ENCODE measurements at regions not wholly inside any gene's neighbourhood (a gene's known extent, or its start where the extent isn't known, plus 50 kb on each side); places are given as distances from the start of the nearest gene placed in this dataset.
"Not testable (repeated sequence)": the region's sequence is repeated elsewhere in the genome, so short reads cannot be mapped to it uniquely, and the experiment has no call there.

GRCh38 chr1:57536749-57537423 lies 113.0 kb upstream of the DAB1 start:
- no peaks in the 10 kb centered on the region for H3K4me1 Mint-ChIP-seq
- DNase-seq: no peak
- no peak overlapping the region for H3K27ac Mint-ChIP-seq
- peaks cover 4% of the 10 kb centered on the region for H3K9me3 Mint-ChIP-seq
- no peaks in the 10 kb centered on the region for H3K36me3 Mint-ChIP-seq (ENCODE audit: low read depth)
- H3K27me3 Mint-ChIP-seq: no peaks in the 10 kb centered on the region
- no peak for ATAC-seq
- H3K4me3 Mint-ChIP-seq: no peak overlapping the region

DNA sequence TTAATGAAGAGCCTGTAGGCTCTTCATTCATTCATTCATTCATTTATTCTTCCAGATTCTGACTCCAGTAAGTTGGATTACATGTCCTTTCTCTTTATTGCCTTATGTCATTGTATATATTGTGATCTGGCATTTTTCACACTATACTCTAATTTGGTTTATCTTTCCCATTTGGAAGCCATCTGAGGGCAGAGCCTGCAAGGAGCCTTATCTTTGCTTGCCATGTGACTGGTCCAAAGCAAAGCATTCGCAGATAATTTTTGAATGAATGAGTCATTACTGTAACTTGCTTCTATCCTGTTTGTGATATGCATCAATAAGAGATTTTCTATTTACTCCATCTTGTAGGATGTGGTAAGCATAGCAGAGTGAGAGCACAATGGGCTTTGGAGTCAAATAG lies 108.4 kb upstream of the DAB1 start:
- Mint-ChIP-seq H3K36me3 (ENCODE audit: low read depth) (no peaks in the 10 kb centered on the region), H3K27me3 (no peaks in the 10 kb centered on the region), H3K27ac (no peak overlapping the region), H3K4me1 (no peaks in the 10 kb centered on the region), H3K9me3 (peaks cover 15% of the 10 kb centered on the region), H3K4me3 (no peak overlapping the region)
- ATAC-seq (no peak), DNase-seq (no peak)

- not testable (repeated sequence) for H3K36me3 Mint-ChIP-seq (ENCODE audit: low read depth); ATAC-seq; H3K4me3 Mint-ChIP-seq; H3K4me1 Mint-ChIP-seq; H3K27me3 Mint-ChIP-seq; DNase-seq; H3K27ac Mint-ChIP-seq
- peaks cover 15% of the 10 kb centered on the region for H3K9me3 Mint-ChIP-seq
Measured at GRCh38 chr1:57530911-57531260, 107.0 kb upstream of the DAB1 start.

GRCh38 chr1:57530206-57530910 lies 106.5 kb upstream of the DAB1 start:
- Mint-ChIP-seq H3K4me1 (no peaks in the 10 kb centered on the region), H3K4me3 (no peak overlapping the region), H3K27ac (no peak overlapping the region), H3K27me3 (no peaks in the 10 kb centered on the region), H3K9me3 (peaks cover 15% of the 10 kb centered on the region), H3K36me3 (ENCODE audit: low read depth) (no peaks in the 10 kb centered on the region)
- no peak for ATAC-seq
- DNase-seq: no peak

DNA sequence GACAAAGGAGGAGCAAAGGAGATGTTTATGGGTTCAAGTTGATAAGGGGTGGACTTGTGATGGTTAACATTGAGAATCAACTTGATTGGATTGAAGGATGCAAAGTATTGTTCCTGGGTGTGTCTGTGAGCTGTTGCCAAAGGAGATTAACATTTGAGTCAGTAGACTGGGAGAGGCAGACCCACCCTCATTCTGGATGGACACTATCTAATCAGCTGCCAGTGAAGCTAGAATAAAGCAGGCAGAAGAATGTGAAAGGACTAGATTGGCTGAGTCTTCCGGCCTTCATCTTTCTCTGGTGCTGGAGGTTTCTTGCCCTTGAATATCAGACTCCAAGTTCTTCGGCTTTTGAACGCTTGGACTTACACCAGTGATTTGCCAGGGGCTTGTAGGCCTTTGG lies 98.7 kb upstream of the DAB1 start:
- Mint-ChIP-seq H3K4me3 (no peak overlapping the region), H3K4me1 (no peaks in the 10 kb centered on the region), H3K27ac (no peak overlapping the region), H3K36me3 (ENCODE audit: low read depth) (no peaks in the 10 kb centered on the region), H3K9me3 (no peaks in the 10 kb centered on the region), H3K27me3 (peaks cover 8% of the 10 kb centered on the region)
- DNase-seq: no peak
- ATAC-seq: no peak

DNA sequence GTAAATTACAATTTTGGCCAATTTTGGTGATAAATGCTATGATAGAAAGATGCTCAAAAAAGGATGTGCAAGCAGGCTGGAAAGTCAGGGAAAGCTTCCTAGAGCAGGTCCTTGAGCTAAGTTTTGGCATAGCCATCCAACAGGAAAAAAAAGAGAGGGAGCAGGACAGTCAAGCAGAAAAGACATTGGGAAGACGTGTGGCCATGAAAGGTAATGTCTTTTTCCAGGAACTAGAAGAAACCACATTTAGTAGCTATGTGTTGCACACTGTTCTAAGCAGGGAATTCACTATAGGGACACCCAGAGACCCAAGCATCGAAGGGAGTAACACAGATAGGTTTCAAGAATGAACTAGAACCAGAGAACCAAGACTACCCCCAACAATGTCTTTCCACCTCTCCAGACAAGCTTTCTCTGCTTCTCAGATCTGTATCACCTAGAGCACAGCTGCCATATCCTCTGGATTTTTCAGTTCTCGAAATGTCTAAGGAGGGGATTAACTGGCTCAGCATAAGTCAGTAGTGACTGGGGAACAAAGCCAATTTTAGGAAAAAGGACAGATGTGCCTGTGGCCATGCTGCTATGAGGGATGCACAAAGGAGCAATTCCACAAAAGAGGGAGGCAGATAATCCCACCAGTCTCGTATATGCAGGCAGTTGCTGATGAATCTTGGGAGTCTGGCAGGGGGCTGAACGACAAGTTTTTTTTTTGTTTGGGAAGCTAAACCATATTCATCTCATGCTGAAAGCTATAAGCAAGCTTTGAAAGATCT lies 97.1 kb upstream of the DAB1 start:
- Mint-ChIP-seq H3K27me3 (peaks cover 11% of the 10 kb centered on the region), H3K36me3 (ENCODE audit: low read depth) (no peaks in the 10 kb centered on the region), H3K4me1 (no peaks in the 10 kb centered on the region), H3K27ac (no peak overlapping the region), H3K4me3 (no peak overlapping the region), H3K9me3 (no peaks in the 10 kb centered on the region)
- DNase-seq (no peak), ATAC-seq (no peak)

DNA sequence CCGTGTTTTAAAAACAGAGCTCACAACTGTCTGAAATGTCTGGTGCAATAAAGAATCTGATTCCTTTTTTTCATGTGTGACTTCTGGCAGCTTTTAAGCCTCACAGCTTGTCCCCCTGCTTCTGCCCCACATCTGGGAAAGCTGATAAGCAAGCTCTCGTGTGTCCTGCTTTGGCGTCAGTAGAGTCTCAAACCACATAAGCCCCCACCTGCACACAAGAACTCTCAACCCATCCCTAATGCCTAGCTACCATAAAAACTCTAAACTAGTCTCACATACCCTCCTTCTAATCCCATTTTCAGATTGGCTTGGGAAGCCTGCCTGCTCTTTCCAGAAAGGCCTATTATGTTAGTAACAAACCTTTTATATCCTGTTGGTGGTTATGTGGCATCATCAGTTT lies 94.6 kb upstream of the DAB1 start:
- Mint-ChIP-seq H3K9me3 (no peaks in the 10 kb centered on the region), H3K4me1 (no peaks in the 10 kb centered on the region), H3K27ac (no peak overlapping the region), H3K36me3 (ENCODE audit: low read depth) (no peaks in the 10 kb centered on the region), H3K27me3 (peaks cover 7% of the 10 kb centered on the region), H3K4me3 (no peak overlapping the region)
- ATAC-seq: no peak
- DNase-seq: no peak

GRCh38 chr1:57517587-57518374 lies 93.9 kb upstream of the DAB1 start:
- ATAC-seq (no peak), DNase-seq (no peak)
- H3K4me1 Mint-ChIP-seq: no peaks in the 10 kb centered on the region
- H3K4me3 Mint-ChIP-seq: no peak overlapping the region
- no peak overlapping the region for H3K27ac Mint-ChIP-seq
- H3K36me3 Mint-ChIP-seq (ENCODE audit: low read depth): no peaks in the 10 kb centered on the region
- H3K27me3 Mint-ChIP-seq: peaks cover 9% of the 10 kb centered on the region
- H3K9me3 Mint-ChIP-seq: peaks cover 3% of the 10 kb centered on the region

GRCh38 chr1:57512386-57512785 lies 88.5 kb upstream of the DAB1 start:
- ATAC-seq: no peak
- Mint-ChIP-seq H3K9me3 (peaks cover 3% of the 10 kb centered on the region), H3K27ac (no peak overlapping the region), H3K27me3 (peaks cover 7% of the 10 kb centered on the region), H3K4me1 (no peaks in the 10 kb centered on the region), H3K4me3 (no peak overlapping the region), H3K36me3 (ENCODE audit: low read depth) (no peaks in the 10 kb centered on the region)
- DNase-seq: no peak

- no peaks in the 10 kb centered on the region for H3K4me1 Mint-ChIP-seq
- H3K27me3 Mint-ChIP-seq: peaks cover 2% of the 10 kb centered on the region
- H3K9me3 Mint-ChIP-seq: no peaks in the 10 kb centered on the region
- no peak for DNase-seq
- ATAC-seq: no peak
- no peak overlapping the region for H3K27ac Mint-ChIP-seq
- no peak overlapping the region for H3K4me3 Mint-ChIP-seq
- no peaks in the 10 kb centered on the region for H3K36me3 Mint-ChIP-seq (ENCODE audit: low read depth)
Measured at GRCh38 chr1:57506941-57507340, 83.1 kb upstream of the DAB1 start.

GRCh38 chr1:57503337-57503736 lies 79.5 kb upstream of the DAB1 start:
- ATAC-seq: no peak
- no peak overlapping the region for H3K27ac Mint-ChIP-seq
- H3K4me3 Mint-ChIP-seq: no peak overlapping the region
- H3K36me3 Mint-ChIP-seq (ENCODE audit: low read depth): no peaks in the 10 kb centered on the region
- H3K27me3 Mint-ChIP-seq: peaks cover 2% of the 10 kb centered on the region
- H3K4me1 Mint-ChIP-seq: no peaks in the 10 kb centered on the region
- no peak for DNase-seq
- H3K9me3 Mint-ChIP-seq: no peaks in the 10 kb centered on the region

DNA sequence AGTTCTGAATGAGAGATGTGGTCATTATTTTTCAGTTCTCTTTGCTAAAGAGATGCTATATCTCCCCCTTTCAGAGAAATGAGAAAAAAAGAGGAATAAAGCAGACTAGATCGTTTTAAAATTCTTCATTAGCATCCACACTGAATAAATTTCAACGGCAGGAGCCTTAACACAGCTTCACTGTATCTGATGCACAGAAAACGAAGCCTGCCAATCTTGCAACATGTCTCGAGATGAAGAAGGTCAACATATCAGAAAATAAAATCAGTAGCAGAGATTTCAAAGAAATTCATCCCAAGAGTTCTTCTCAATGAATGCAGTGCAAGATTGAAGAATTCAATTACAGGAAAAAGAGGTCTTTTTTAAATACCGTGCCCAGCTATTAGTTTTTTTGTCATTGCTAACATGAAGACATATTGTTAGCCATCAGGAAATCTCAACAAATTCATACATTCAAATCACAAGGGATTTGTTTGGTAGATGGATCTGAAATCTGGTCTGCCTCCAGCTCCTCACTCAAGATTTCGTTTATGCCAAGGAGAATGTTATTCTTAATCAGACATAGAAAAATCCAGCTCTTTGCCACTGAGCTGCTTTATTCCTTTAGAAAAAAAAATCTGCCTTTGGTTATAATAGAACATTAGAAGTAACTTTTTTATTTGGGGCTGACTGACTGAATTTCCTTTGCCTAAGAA lies 76.4 kb upstream of the DAB1 start:
- Mint-ChIP-seq H3K36me3 (ENCODE audit: low read depth) (no peaks in the 10 kb centered on the region), H3K27me3 (no peaks in the 10 kb centered on the region), H3K9me3 (no peaks in the 10 kb centered on the region), H3K4me3 (no peak overlapping the region), H3K4me1 (no peaks in the 10 kb centered on the region), H3K27ac (no peak overlapping the region)
- ATAC-seq (no peak), DNase-seq (no peak)

DNA sequence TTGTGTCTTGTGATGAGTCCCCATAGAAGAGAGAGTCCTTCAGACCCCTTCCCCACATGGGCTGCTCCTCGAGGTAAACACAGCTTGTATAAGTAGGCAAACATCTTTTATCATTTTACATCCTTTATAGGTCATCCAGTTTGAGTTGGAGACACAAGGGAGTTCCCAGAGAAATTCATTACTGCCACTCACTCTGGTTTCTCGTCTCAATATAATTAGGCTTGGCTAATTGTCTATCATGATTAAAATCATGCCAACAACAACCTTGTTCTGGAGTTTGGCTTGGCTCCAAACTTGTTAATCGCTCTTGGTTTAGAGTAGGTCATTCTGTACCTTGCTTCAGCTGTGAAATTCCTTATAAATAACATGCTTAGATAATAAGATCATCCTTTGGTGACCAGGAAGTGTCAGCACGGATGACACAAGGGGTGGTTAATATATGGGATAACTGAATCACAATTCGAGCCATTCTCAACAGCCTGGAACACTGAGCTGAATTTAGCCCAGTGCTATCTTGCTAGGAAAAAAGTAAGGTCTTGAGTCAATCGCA lies 70.7 kb upstream of the DAB1 start:
- Mint-ChIP-seq H3K4me1 (no peaks in the 10 kb centered on the region), H3K27ac (no peak overlapping the region), H3K4me3 (no peak overlapping the region), H3K36me3 (ENCODE audit: low read depth) (no peaks in the 10 kb centered on the region), H3K27me3 (no peaks in the 10 kb centered on the region), H3K9me3 (peaks cover 4% of the 10 kb centered on the region)
- no peak for DNase-seq
- ATAC-seq: no peak

Data from activated naive CD8-positive, alpha-beta T cell treated with anti-CD3 and anti-CD28 coated beads, Interleukin-2, amount 50 U/mL, for 24 hours (primary cell).